Right cardiac atrium (tissue), 5 donors: ENCODE measurements at regions not wholly inside any gene's neighbourhood (a gene's known extent, or its start where the extent isn't known, plus 50 kb on each side); places are given as distances from the start of the nearest gene placed in this dataset.
"Not testable (repeated sequence)": the region's sequence is repeated elsewhere in the genome, so short reads cannot be mapped to it uniquely, and the experiment has no call there.

Experiments
- ATAC-seq, 2 donors: fragments of 200-7000 bp; cut with Tn5 transposase; one replicate each; pipeline versions ENCODE4 v1.8.0 to v1.9.1; 2020; ENCODE audit warnings: moderate library complexity in 2 of 2, mild to moderate bottlenecking in 1 of 2
- DNase-seq, 3 donors: peaks; one replicate each; pipeline ENCODE4 v3.0.0-alpha.2; 2020
- H3K27ac ChIP-seq: one replicate; pipeline ENCODE4 v1.5.1; 2013; ENCODE audit warnings: mild to moderate bottlenecking, low read length, control low read depth, moderate library complexity
- H3K27me3 ChIP-seq: one replicate; pipeline ENCODE4 v1.6.1; 2013; ENCODE audit not compliant: control insufficient read depth, insufficient read depth
- H3K4me1 ChIP-seq: one replicate; pipeline ENCODE4 v1.6.1; 2013; ENCODE audit warnings: low read length; ENCODE audit not compliant: control insufficient read depth, insufficient read depth
- H3K4me3 ChIP-seq: one replicate; pipeline ENCODE4 v1.5.1; 2013; ENCODE audit warnings: low read length, control low read depth
- H3K9me3 ChIP-seq: one replicate; pipeline ENCODE4 v1.6.1; 2013; ENCODE audit warnings: low read length; ENCODE audit not compliant: control insufficient read depth
- WGBS: extraction: QIAGEN DNeasy Blood & Tissue Kit; methylation state at CpG from one replicate; pipeline ENCODE4 v1.1.7; 2013; 5-methylcytosine and 5-hydroxymethylcytosine counted together
- intact Hi-C, 4 donors: fragments of 100-400 bp; cut with DNase I; formaldehyde crosslinking; loops; one replicate each; pipeline versions ENCODE4 v1.11.0 to v1.14.0; 2022 to 2023
- donor health status: healthy with polysubstance abuse.
- donor health status: DM: no; HTN: yes; CAD: no.
- donor health status: DM: no; HTN: no; CAD: no.
- donor health status: DM: no; HTN: yes; CAD: no; lungs with severe emphysema.
- donor health status: DM: yes; HTN: yes; CAD: no.

DNA sequence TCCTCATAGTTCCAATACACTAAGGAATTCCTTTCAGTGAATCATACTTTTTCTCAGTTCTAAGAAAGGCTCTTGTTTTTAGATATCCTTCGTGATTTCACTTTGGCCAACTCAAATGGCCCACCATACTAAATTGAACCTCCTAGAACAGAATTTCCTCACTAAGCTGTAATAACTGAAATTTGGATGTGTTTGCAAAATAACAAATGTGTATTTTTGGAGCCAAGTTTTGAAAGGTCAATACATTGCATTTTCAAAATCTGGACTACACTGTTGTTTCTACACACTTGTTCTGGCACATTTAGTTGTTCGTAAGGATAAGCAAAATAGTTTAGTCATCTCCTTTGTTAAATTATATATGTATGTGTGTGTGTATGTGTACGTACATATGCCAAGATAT, 439.0 kb upstream of the STXBP6 start:
- intact Hi-C loops: no loop called here
- ATAC-seq: no peak
- no peaks in the 10 kb centered on the region for H3K4me1 ChIP-seq
- H3K4me3 ChIP-seq: no peak overlapping the region
- H3K27me3 ChIP-seq: no peaks in the 10 kb centered on the region
- WGBS: 68% methylated on average over 3 of the region's 3 CpGs
- H3K9me3 ChIP-seq: no peaks in the 10 kb centered on the region
- no peak overlapping the region for H3K27ac ChIP-seq
- no peak for DNase-seq

- intact Hi-C loops: no loop called here
- Histone ChIP-seq H3K9me3 (no peaks in the 10 kb centered on the region), H3K27me3 (no peaks in the 10 kb centered on the region), H3K27ac (no peak overlapping the region), H3K4me1 (no peaks in the 10 kb centered on the region), H3K4me3 (no peak overlapping the region)
- ATAC-seq: no peak
- 29% methylated on average over 1 of the region's 1 CpG for WGBS
- DNase-seq: no peak
These were observed 435.4 kb upstream of the STXBP6 start for GRCh38 chr14:25485381-25485780.

DNA sequence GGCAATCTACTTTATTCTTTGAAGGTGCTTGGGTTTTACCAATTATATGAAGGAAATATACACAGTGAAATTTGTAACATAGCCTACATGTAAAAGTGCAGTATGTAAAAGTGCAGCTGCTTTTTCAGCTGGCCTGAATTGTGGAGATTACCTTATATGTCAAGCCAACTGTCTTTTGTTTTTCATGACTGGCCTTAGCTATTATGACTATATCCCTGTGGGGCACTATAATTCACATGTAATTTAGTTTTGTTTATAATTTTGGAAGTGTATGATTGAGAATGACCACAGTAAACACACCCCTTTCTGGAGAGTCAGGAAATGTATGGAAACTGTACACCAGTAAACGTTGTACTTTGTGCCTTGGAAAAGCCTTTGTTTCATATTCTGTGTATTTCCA, 435.0 kb upstream of the STXBP6 start:
- 54% methylated on average over 1 of the region's 1 CpG for WGBS
- no peak for DNase-seq
- H3K27ac ChIP-seq: no peak overlapping the region
- intact Hi-C loops: no loop called here
- H3K27me3 ChIP-seq: no peaks in the 10 kb centered on the region
- H3K4me1 ChIP-seq: no peaks in the 10 kb centered on the region
- no peak overlapping the region for H3K4me3 ChIP-seq
- no peaks in the 10 kb centered on the region for H3K9me3 ChIP-seq
- no peak for ATAC-seq

GRCh38 chr14:25484235-25484634, 434.3 kb upstream of the STXBP6 start:
- Histone ChIP-seq H3K4me3 (no peak overlapping the region), H3K27me3 (no peaks in the 10 kb centered on the region), H3K4me1 (no peaks in the 10 kb centered on the region), H3K9me3 (no peaks in the 10 kb centered on the region), H3K27ac (no peak overlapping the region)
- intact Hi-C loops: no loop called here
- 74% methylated on average over 1 of the region's 1 CpG for WGBS
- ATAC-seq (no peak), DNase-seq (no peak)

DNA sequence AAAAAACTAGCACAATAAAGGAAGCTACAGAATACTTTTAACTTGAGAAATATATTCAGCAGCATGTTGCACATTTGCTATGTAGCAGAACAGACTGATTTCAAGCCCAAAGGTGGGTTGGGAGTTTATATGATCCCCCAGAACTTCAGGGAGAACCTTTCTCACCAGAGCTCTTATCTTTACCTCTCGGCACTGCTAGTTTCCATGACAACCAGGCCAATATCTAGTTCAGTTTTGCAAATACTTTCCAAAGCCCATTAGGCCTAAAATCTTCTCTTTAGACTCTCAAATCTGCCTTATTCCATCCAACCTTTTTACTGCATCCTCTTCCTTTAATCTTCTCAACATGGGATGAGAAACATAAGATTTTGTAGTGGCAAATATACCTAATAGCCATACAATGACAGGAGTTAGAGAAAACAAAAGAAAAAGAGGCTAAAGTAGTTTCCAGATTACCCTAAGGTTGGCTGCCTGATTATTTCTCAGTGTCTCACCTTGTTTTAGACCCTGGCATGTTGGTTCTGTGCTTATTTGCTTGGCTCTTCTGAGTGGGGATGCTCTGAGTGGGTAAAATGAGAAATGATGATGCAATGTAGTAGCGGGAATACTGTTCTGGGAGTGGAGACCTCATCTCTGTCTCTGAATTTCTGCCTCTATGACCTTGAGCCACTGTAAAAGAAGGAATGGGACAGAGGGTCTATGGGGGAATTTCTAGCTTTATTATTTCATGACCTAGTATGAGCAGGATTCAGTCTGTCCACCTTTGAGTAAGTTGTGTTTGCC, 427.6 kb upstream of the STXBP6 start:
- H3K4me1 ChIP-seq: no peaks in the 10 kb centered on the region
- 50% methylated on average over 2 of the region's 2 CpGs for WGBS
- H3K9me3 ChIP-seq: no peaks in the 10 kb centered on the region
- intact Hi-C loops: no loop called here
- no peaks in the 10 kb centered on the region for H3K27me3 ChIP-seq
- no peak for DNase-seq
- ATAC-seq: no peak
- H3K4me3 ChIP-seq: no peak overlapping the region
- H3K27ac ChIP-seq: no peak overlapping the region

DNA sequence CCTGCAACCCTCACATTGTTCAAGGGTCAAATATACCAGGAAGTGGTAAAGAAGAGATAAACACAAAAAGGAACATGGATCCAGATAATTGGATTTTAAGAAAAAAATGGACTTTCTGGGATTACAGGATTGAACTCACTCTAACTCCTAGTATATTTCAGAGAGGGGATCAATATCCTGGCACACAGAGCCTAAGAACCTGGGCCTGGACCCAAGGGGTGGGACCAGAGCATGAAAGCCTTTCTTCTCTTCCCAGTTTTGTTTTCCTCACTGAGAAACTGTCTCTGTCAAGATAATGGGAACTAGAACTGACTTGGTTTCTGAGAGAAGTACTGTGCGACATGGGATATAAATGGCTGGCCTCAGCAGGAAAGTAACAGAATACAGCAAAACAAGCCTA, 422.8 kb upstream of the STXBP6 start:
- Histone ChIP-seq H3K27me3 (no peaks in the 10 kb centered on the region), H3K9me3 (no peaks in the 10 kb centered on the region), H3K4me1 (no peaks in the 10 kb centered on the region), H3K4me3 (no peak overlapping the region), H3K27ac (no peak overlapping the region)
- intact Hi-C loops: no loop called here
- no peak for ATAC-seq
- 97% methylated on average over 1 of the region's 1 CpG for WGBS
- no peak for DNase-seq

GRCh38 chr14:25464772-25465171, 414.8 kb upstream of the STXBP6 start:
- DNase-seq (no peak), ATAC-seq (no peak)
- intact Hi-C loops: no loop called here
- H3K4me3 ChIP-seq: no peak overlapping the region
- no peaks in the 10 kb centered on the region for H3K9me3 ChIP-seq
- no peaks in the 10 kb centered on the region for H3K4me1 ChIP-seq
- no peaks in the 10 kb centered on the region for H3K27me3 ChIP-seq
- no peak overlapping the region for H3K27ac ChIP-seq

- intact Hi-C loops: no loop called here
- ATAC-seq (no peak), DNase-seq (no peak)
- H3K9me3 ChIP-seq: no peaks in the 10 kb centered on the region
- no peaks in the 10 kb centered on the region for H3K4me1 ChIP-seq
- no peak overlapping the region for H3K4me3 ChIP-seq
- H3K27me3 ChIP-seq: no peaks in the 10 kb centered on the region
- H3K27ac ChIP-seq: no peak overlapping the region
These were observed 414.1 kb upstream of the STXBP6 start for GRCh38 chr14:25464078-25464477.

- 63% methylated on average over 1 of the region's 1 CpG for whole genome bisulfite sequencing
- no peaks in the 10 kb centered on the region for H3K27me3 ChIP-seq
- H3K9me3 ChIP-seq: no peaks in the 10 kb centered on the region
- no peak overlapping the region for H3K27ac ChIP-seq
- DNase-seq: no peak
- ATAC-seq: no peak
- H3K4me3 ChIP-seq: no peak overlapping the region
- intact Hi-C loops: no loop called here
- H3K4me1 ChIP-seq: no peaks in the 10 kb centered on the region
These were observed 413.5 kb upstream of the STXBP6 start for GRCh38 chr14:25463480-25463879.

- no peaks in the 10 kb centered on the region for H3K9me3 ChIP-seq
- no peaks in the 10 kb centered on the region for H3K4me1 ChIP-seq
- H3K4me3 ChIP-seq: no peak overlapping the region
- no peaks in the 10 kb centered on the region for H3K27me3 ChIP-seq
- no peak overlapping the region for H3K27ac ChIP-seq
- intact Hi-C loops: no loop called here
- DNase-seq: no peak
- no peak for ATAC-seq
- 72% methylated on average over 5 of the region's 5 CpGs for WGBS
These were observed 411.8 kb upstream of the STXBP6 start for GRCh38 chr14:25461780-25462179.

GRCh38 chr14:25444381-25444780, 394.4 kb upstream of the STXBP6 start:
- no peaks in the 10 kb centered on the region for H3K9me3 ChIP-seq
- H3K4me3 ChIP-seq: no peak overlapping the region
- ATAC-seq (no peak), DNase-seq (no peak)
- H3K27ac ChIP-seq: no peak overlapping the region
- no peaks in the 10 kb centered on the region for H3K27me3 ChIP-seq
- WGBS: 80% methylated on average over 2 of the region's 2 CpGs
- no peaks in the 10 kb centered on the region for H3K4me1 ChIP-seq
- intact Hi-C loops: no loop called here

DNA sequence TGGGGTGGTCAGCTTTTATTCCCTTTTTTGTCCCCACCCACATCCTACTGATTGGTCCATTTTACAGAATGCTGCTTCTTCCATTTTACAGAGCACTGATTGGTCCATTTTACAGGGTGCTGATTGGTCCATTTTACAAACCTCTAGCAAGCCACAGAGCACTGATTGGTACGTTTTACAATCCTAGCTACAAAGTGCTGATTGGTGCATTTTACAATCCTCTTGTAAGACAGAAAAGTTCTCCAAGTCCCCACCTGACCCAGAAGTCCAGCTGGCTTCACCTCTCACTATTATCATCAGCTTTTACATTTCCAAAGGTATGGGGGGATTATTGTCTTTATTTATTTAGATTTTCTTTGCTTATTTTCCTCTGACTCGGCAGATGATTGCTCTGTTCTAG, 390.4 kb upstream of the STXBP6 start:
- H3K9me3 ChIP-seq, H3K4me3 ChIP-seq, DNase-seq, H3K27ac ChIP-seq, H3K4me1 ChIP-seq, ATAC-seq, intact Hi-C loops, H3K27me3 ChIP-seq: not testable (repeated sequence)
- WGBS: 76% methylated on average over 2 of the region's 2 CpGs
